SK-N-DZ (cell line): ENCODE measurements at regions not wholly inside any gene's neighbourhood (a gene's known extent, or its start where the extent isn't known, plus 50 kb on each side); places are given as distances from the start of the nearest gene placed in this dataset.

ENCODE experiments used
- DNase-seq: peaks from one replicate; pipeline ENCODE4 v3.0.0-alpha.2; 2015; ENCODE audit warnings: low spot score

- DNase-seq: no peak
Observed at GRCh38 chr11:134535029-134536025, 123.3 kb upstream of the B3GAT1 start.

GRCh38 chr11:134533511-134533910 lies 121.5 kb upstream of the B3GAT1 start:
- no peak for DNase-seq

- no peak for DNase-seq
Observed at GRCh38 chr11:134532921-134533421, 120.9 kb upstream of the B3GAT1 start.

- no peak for DNase-seq
Observed at GRCh38 chr11:134532131-134532920, 120.3 kb upstream of the B3GAT1 start.

GRCh38 chr11:134531327-134532130 lies 119.5 kb upstream of the B3GAT1 start:
- no peak for DNase-seq

GRCh38 chr11:134530636-134531326 lies 118.7 kb upstream of the B3GAT1 start:
- no peak for DNase-seq

GRCh38 chr11:134529212-134530096 lies 117.4 kb upstream of the B3GAT1 start:
- DNase-seq: no peak

- DNase-seq: no peak
Observed at GRCh38 chr11:134528453-134528852, 116.4 kb upstream of the B3GAT1 start.

GRCh38 chr11:134527382-134528243 lies 115.6 kb upstream of the B3GAT1 start:
- no peak for DNase-seq

- DNase-seq: no peak
Observed at GRCh38 chr11:134524896-134525845, 113.1 kb upstream of the B3GAT1 start.

GRCh38 chr11:134524201-134524600 lies 112.2 kb upstream of the B3GAT1 start:
- no peak for DNase-seq

- DNase-seq: no peak
Observed at GRCh38 chr11:134522782-134523570, 110.9 kb upstream of the B3GAT1 start.

- DNase-seq: no peak
Observed at GRCh38 chr11:134521452-134522289, 109.6 kb upstream of the B3GAT1 start.

GRCh38 chr11:134521001-134521400 lies 109.0 kb upstream of the B3GAT1 start:
- no peak for DNase-seq

GRCh38 chr11:134519788-134520187 lies 107.7 kb upstream of the B3GAT1 start:
- DNase-seq: no peak

- no peak for DNase-seq
Observed at GRCh38 chr11:134519390-134519750, 107.3 kb upstream of the B3GAT1 start.
